ENCODE measurements at regions not wholly inside any gene's neighbourhood (a gene's known extent, or its start where the extent isn't known, plus 50 kb on each side); places are given as distances from the start of the nearest gene placed in this dataset.

GRCh38 chr13:105846923-105847322 is 688.5 kb downstream of the EFNB2 start:
- TF ChIP-seq CTCF (IDR thresholded peaks at IDR 0.05; ENCODE audit: low read depth, low read length) = no peak
- TF ChIP-seq POLR2A (IDR thresholded peaks at IDR 0.05; ENCODE audit: extremely low read depth, insufficient read length) = no peak
- TF ChIP-seq MAX (IDR thresholded peaks at IDR 0.05; ENCODE audit: low read depth, low read length) = no peak

All from NB4 (cell line).